ENCODE measurements at regions not wholly inside any gene's neighbourhood (a gene's known extent, or its start where the extent isn't known, plus 50 kb on each side); places are given as distances from the start of the nearest gene placed in this dataset.

DNA sequence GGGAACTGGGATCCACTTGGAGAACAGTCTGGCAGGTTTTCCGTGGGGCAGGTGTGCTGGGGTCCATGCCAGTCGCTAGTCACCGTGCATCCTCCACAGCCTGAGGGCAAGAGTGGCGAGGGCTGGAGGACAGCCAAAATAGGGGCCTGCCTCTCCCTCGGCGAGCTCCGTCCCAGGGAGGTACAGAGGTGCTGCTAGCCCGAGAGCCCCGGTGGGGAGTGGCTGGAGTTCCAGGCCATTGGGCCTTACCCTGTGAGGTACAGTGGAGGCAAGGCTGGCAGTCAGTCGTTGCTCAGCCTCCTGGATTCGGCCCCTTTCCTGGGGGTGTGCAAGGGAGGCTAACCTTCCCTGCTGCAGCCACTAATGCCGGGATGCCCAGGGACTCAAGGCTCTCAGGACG is 406.6 kb downstream of the CMPK2 start:
- DNase-seq (ENCODE audit: low read depth in 2 of 2): no peak

DNA sequence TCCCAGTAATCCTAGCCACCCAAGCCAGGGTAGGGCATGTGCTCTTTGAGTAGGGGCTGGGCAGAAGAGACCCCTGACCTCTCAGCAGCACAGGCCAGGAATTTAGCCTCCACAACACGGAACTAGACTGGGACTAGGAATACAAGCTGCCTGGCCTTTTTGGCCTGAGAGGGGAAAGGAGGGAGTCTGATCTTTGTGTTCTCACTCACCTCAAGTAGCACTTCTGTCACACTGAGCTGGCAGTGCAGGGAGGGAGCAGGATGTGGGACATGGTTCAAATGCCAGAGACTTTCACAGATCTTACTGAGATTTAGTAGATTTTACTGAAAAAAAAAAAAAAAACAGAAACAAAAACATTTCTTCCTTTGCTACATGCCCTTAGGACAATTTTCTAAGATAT is 395.2 kb downstream of the CMPK2 start:
- no peak for DNase-seq (ENCODE audit: low read depth in 2 of 2)

DNA sequence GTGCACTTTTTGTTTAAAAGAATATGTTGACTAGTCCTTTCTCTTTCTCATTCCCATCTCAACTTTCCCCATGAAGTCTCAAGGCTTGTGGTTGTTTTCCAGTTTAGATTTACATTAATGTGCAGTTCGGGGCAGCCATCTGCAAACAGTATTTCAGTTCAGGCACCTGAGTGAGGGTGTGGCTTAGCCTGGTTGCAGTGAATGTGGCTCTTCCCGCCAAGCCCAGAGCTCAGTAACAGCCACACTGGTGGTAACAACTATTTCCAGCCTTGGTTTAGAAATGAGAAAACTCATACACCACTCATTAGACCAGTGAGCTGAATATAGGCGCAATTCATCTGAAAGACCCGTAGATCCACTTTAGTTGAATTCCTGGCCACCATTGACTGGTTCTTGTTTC is 394.3 kb downstream of the CMPK2 start:
- DNase-seq (ENCODE audit: low read depth in 2 of 2): no peak

DNA sequence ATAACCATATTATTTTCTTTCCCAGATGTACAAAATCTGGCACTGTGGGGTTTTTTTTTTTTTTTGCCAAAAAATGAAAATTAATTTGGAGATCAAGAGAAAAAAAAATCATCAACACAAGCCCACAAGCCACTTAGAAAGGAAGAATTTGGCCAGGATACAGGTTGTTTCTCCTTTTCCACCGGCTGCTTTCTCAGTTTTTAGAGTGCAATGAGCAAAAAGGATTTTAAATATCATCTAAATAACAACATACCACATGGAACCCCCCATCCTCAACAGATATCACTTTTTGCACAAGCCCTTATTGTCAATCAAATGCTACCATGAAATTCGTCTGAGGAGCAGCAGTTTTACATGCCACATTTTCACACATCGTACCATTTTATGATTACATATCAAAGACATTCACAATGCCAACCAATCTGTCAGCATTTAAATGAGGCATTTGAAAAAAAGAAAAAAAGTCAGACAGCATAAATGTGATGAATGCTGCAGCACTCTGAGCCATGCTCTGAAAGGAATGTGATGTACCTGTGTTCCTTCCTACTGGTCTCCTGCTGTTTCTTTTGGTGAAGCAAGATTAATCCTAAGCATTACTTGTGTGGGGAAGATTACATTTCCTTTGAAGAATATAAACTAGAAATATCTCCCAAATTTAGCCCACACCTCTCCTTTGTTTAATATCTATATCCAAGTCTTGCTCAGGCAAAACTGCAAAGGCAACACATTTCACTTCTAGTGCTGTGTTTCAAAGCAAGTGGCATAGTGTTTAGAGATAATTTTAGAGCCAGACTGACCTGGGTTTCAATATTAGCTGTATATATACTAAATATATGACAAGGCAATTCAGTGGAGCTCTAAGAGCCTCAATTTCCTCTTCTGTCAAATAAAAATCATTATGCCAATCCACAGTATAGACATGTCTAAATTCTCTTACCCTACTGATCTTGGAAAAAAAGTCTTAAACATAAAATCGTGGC is 391.3 kb downstream of the CMPK2 start:
- DNase-seq (ENCODE audit: low read depth in 2 of 2): no peak

DNA sequence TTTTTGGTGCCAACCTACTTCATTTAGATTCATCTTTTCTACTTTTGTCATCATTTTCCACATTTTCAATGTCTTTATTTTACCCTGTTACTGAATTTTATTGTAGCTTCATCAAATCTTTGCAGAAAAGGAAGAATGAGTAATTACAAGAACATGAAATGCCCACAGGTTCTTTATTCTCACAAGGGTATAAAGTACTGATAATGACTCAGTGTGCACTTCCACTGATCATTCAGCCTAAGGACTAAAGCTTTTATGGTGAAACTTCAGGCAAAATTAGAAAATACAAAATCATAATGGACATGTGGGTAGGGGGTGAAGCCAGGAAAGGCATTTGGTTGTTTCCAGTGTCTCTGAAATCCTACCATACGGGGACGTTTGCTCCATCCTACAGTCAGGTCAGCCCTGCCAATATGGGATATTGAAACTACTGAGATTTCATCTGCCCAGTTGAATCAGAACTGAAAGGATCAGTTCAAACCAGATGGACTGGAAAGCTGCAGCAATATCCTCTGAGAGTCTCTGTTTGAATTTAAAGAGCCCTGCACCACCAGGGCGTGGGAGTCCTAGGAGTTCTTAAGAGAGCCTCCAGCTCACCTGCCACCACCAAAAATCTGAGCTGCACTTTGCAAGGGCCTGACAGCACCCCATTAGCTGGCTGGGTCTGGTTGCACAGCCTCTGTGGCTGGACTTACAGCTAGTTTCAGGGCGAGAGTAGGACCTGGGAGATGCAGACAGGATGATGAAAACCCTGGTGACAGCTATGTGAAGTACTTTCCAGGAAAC is 390.4 kb downstream of the CMPK2 start:
- no peak for DNase-seq (ENCODE audit: low read depth in 2 of 2)

DNA sequence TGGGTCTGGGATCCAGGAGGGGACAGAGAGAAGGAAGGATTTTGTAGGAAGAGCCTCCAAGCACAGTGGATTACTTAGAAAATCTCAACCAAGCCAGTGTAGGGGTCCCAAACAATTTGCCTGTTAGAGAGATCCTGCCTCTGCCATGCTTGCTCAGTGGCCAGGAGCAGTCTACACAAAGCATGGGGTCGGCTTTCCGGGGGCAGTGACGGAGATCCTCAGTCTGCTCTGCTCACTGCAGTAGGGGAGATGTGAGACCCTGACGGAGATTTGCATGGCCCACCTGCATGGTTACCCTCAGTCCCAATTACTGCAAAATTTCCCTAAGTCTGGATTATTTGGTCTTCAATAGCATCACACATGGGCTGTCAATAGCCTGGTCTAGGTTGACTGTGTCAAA is 385.2 kb downstream of the CMPK2 start:
- DNase-seq (ENCODE audit: low read depth in 2 of 2): no peak

DNA sequence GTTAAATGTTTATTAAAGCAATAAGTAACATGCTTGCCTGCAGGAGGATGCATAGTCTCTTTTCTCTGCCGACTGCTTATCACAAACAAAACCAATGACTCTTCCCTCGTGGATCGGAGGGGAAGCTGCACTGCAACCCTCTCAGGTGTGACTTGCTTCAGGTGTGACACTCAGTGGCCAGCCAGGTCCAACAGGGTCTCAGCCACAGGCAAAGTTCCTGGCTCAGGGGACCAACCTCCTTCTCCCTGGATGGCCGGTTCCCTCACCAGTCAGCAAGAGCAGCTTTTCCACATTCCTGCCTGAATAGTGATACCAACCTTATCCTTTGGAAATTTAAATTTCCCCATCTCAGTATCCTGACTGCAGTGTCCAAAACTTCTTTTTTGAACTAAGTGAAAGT is 383.5 kb downstream of the CMPK2 start:
- DNase-seq (ENCODE audit: low read depth in 2 of 2): no peak

DNA sequence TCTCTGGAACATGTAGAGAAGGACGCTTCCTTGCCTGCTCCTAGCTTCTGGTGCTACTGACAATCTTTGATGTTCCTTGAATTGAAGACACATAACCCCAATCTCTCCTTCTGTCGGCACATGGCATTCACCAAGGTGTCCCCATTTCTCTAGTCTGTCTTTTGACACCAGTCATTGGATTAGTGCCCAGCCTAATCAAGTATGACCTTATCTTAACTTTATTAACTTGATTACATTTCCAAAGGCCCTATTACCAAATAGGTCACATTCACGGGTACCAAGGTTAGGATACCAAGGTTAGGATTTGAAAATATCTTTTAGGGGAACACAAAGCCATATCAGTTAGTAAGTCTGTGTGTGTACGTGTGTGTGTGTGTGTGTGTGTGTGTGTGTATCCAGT is 377.9 kb downstream of the CMPK2 start:
- DNase-seq (ENCODE audit: low read depth in 2 of 2): no peak

DNA sequence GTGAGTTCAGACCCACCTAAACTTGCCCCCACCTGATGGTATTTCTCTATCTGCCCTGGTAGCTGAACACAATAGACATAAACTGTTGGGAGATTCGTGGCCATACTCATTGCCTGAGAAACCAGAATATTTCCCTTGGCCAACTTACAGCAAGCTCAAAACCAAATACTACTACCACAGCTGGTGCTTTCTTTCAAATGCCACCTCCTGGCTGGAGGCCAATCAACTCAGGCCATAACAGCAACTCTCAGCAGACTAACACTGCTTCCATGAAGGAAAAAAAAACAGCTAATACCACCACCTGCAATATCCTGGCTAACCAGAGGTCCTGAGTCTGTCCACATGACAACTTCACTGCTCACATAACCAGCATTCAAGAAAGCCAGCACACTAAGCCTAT is 373.1 kb downstream of the CMPK2 start:
- DNase-seq (ENCODE audit: low read depth in 2 of 2): no peak

DNA sequence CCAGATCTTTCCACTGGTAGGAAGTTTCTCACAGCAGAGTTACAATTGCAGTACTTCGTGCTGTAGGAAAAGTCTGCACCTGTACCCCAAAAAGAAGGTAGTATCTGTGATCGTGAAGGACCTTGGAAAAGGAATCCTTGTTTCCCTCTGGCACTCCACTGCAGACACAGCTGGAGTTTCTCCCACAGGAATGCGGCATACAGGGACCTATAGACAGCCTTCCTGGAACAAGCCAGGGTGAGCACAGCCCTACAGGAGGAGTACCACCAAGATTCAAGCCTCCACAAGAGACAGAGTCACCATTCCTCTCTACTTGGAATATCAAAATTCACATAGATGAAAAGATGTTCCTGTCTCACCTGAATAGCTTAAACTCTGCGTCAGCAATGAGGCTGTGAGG is 372.4 kb downstream of the CMPK2 start:
- no peak for DNase-seq (ENCODE audit: low read depth in 2 of 2)

DNA sequence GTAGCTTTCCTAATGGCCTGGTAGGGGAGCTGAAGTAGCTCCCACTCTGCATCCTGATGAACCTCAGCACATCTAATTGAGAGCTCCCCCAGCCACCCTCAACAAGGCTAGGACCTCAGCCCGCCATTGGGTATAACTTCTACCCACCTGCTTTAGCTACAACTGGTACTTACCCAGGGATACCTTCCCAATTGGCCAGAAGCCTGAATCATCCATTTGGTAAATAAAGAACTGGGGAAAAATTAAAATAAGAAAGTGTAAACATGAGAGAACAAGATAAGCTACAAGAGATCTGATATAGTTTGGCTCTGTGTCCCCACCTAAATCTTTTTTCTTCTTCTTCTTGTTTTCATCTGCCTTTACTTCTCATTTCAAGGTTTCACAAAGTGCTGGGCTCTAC is 372.0 kb downstream of the CMPK2 start:
- DNase-seq (ENCODE audit: low read depth in 2 of 2): no peak

DNA sequence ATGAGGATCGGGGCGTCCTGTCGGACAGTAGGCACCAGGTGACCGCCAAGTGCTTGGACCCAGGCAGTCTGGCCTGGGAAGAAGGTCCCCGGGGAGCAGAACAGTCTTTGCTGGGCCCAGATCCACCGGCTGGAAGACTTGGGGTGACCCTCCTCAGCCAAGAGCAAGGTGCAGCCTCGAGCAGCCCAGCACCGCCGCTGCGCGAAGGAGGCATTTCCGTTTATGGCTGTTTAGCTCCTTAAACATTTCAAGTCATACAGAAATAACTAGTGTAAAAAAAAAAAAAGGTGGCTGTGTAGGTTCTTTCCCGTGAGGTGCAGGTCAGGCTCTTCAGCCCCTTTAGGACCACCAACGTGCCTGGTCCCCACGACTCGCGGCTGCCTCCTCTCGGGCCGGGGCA is 370.2 kb downstream of the CMPK2 start:
- DNase-seq (ENCODE audit: low read depth in 2 of 2): no peak

DNA sequence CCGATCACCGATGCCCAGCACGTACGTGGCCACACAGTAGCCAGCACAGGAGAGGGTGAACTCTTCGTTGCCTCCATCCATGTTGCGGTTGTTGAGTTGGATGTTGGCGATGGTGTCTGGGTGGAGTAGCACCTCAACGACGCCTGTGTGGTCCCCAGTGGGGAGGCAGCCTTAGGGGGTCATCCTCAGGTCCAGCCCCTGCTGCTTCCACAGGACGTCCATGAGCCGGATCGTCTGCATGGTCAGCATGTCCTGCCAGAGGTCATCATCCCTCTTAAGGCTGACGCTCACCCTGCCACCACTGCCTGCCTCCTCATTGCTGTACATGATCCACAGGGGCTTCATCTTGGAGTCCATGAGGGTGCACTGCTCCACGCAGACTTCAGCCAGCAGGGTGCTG is 369.3 kb downstream of the CMPK2 start:
- no peak for DNase-seq (ENCODE audit: low read depth in 2 of 2)

DNA sequence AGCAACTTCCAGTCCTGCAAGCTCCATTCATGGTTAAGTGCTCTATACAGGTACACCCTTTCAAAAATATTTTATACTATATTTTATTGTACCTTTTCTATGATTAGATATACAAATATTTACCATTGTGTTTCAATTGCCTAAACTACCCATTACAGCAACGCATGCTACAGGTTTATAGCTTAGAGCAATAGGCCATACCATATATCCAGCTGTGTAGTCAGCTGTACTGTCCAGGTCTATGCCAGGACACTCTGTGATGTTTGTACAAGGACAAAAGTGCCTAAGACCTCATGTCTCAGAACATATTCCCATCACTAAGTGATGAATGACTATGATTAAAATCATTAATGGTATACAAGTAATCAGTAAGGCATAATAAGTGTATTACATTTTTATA is 368.7 kb downstream of the CMPK2 start:
- DNase-seq (ENCODE audit: low read depth in 2 of 2): no peak

DNA sequence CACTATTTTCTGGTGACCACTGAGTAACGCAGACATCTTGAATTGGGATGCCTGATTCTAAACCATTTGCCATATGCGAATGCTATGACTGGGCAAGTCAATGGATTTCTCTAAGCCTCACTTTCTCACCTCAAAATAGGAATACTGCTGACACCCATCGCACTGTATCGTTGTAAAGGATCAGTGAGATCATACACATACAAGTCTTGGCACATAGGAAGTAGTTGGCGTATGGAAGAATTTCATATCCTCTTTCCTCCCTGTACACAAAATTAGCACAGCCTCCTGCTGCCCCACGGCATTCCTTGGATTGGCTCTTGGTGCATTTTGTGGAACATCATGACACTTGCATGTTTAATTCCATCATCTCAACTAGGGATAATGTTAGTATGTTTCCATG is 366.9 kb downstream of the CMPK2 start:
- no peak for DNase-seq (ENCODE audit: low read depth in 2 of 2)

DNA sequence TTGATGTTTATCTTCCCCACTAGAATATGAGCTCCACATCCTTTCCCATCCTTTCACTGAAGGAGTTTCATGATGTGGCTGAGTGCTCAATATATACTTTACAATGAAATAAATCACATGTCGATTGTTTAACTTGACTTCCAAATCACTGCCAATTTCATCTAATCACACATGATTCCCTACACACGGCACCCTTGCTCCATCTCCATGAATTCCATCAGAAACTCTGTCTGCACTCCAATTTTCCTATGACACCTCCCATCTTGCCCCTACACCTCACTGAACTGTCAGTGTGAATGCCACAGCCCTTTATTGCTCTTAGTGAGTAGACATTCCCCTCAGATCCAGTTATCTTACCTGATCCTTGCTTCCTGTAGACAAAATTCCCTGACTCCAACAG is 366.0 kb downstream of the CMPK2 start:
- no peak for DNase-seq (ENCODE audit: low read depth in 2 of 2)

DNA sequence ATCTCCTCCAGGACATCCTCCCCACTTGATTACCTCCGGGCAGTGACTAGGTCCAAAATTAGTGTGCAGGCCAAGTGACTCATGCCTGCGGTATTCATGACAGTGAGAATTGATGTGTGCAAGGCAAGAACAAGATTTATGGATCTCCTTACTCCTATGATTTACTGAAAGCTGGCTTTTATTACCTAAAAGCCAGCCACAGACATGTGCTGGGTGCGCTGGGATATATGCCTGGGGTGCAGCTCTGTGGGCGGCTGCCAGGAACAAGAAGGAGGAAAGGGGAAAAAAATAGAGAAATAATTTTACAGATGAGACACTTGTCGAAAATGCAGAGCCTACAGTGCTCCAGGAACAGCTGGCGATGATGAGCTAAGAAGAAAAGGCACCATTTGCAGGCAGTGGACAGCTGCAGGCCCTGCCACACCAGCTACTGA is 359.3 kb downstream of the CMPK2 start:
- DNase-seq (ENCODE audit: low read depth in 2 of 2): no peak

DNA sequence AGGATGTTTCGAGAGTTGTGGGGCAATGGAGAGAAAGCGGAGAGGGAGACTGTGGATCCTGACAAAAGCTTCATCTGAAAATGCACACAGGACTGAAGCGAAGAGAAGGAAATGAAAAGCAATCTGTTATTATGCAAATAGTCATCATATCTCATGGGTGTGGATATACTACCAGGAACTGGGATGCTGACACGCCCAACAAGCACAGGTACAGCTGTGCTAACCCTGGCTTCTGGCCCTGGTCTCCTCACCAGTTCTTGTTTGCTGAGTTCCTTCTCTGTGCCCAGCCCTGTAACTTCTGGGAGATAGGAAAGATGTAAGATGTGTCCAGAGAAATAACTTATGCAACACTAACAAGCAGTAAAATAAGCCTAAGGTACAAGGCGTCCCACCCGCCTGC is 358.8 kb downstream of the CMPK2 start:
- no peak for DNase-seq (ENCODE audit: low read depth in 2 of 2)

DNA sequence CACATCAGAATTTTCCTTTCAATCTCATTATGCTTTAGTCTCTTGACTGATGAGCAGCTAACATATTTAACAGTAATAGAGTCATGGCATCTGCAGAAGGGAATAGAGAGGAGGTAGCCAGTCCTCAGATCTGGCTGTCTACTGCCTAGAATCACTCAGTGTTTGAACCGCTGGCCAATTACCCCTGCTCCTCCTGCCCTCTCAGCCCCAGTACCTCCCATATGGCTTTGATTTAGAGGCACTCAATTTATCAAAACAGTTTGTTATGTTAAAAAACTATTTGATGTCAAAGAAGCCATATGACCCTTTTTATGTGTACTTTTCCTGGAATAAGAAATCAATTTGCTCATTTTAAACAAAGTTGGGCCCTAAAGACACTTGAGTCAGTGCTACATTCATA is 355.2 kb downstream of the CMPK2 start:
- DNase-seq (ENCODE audit: low read depth in 2 of 2): no peak

DNA sequence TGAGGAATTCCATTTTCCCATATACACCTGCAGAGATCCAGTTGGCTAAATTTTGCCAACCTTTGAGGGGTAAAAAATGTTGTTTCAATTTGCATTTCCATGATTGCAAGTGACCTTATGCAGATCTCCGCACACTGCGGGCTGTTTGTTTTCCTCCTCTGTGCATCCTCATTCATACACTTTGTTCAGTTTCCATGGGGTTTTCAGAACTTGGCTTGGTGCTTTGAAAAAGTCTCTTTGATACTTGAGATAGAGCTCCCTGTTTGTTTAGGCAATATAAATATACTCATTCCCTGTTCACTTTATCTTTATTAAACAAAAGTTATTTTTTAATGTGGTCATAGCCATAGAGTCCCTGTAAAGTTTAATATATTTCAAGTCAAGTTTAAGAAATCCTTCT is 353.1 kb downstream of the CMPK2 start:
- no peak for DNase-seq (ENCODE audit: low read depth in 2 of 2)

DNA sequence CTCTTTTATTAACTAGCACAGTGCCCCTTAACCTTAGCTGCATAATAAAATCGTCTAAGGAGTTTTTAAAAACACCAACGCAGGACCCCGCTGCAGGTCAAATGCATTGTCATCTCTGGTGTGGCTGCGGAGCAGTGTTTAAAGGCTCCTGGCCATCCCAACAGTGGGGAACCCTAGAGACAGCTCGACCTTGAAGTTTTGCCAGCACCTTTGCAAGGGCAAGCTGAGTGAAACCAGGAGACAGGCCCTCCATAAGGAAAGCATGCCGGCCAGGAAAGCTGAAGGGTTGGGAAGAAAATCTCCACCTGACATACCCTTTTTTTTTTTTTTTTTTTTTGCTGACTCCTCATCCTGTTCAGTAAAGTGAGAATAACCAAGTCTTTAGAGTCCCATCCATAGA is 349.0 kb downstream of the CMPK2 start:
- no peak for DNase-seq (ENCODE audit: low read depth in 2 of 2)

DNA sequence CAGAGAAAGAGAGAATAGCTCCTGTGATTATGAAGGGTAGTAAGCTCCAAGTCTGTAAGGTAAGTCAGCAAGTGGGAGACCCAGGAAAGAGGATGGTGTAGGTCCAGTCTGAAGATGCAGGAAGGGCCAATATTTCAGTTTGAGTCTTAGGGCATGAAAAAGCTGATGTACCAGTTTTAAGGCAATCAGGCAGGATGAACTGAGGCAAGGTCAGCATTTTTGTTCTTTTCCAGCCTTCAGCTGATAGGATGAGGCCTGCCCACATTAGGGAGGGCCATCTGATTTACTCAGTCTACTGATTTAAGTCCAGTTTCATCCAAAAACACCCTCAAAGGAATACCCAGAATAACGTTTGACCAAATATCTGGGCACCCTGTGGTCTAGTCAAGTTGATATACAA is 347.3 kb downstream of the CMPK2 start:
- DNase-seq (ENCODE audit: low read depth in 2 of 2): no peak

DNA sequence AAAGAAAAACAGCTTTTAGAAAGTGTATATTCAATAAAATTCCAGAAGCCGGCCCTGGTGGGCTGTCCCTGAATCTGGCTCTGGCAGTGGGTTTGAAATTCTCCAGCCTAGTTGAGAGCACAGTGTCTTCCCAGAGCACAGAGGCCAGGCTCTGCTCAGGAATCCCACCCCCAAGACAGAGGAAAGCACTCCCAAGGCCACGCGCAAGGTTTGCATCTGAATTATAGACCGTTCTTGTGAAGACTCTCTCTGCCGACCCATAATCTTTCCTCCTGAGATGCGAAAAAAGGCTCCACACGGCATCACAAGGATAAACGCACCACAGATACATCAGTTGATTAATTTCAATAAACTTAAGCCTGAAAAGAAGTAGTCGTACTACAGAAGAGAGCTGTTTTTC is 342.2 kb downstream of the CMPK2 start:
- no peak for DNase-seq (ENCODE audit: low read depth in 2 of 2)

Data from stimulated activated CD8-positive, alpha-beta memory T cell treated with anti-CD3 and anti-CD28 coated beads, Interleukin-2, amount 100 ng/mL, for 48 hours (primary cell).